MM.1S (cell line): ENCODE measurements at regions not wholly inside any gene's neighbourhood (a gene's known extent, or its start where the extent isn't known, plus 50 kb on each side); places are given as distances from the start of the nearest gene placed in this dataset.

ENCODE experiments used
- DNase-seq: peaks from one replicate; pipeline ENCODE4 v3.0.0-alpha.2; 2015
- H2AFZ ChIP-seq: fragments of 300-600 bp; sonication (generic); 2 replicates; pipeline ENCODE4 v1.6.0; 2016; ENCODE audit warnings: antibody characterized with exemption, low read length
- H3F3A ChIP-seq: fragments of 300-600 bp; sonication (generic); 2 replicates; pipeline ENCODE4 v1.6.1; 2016; ENCODE audit warnings: mild to moderate bottlenecking, antibody characterized with exemption, low read length, moderate library complexity, mixed read lengths; ENCODE audit not compliant: insufficient read depth
- H3K27ac ChIP-seq: fragments of 300-600 bp; sonication (generic); 2 replicates; pipeline ENCODE4 v1.5.1; 2016; ENCODE audit warnings: mild to moderate bottlenecking, low read length
- H3K27me3 ChIP-seq: fragments of 300-600 bp; sonication (generic); replicated peaks from 2 replicates; pipeline ENCODE4 v1.6.0; 2016; ENCODE audit warnings: low read length; ENCODE audit not compliant: insufficient read depth
- H3K36me3 ChIP-seq: fragments of 300-600 bp; sonication (generic); replicated peaks from 2 replicates; pipeline ENCODE4 v1.6.1; 2016; ENCODE audit warnings: mild to moderate bottlenecking, low read length, mixed read lengths; ENCODE audit not compliant: insufficient read depth
- H3K4me1 ChIP-seq: fragments of 300-600 bp; sonication (generic); 2 replicates; pipeline ENCODE4 v1.6.1; 2016; ENCODE audit warnings: low read length, mixed read lengths
- H3K4me2 ChIP-seq: fragments of 300-600 bp; sonication (generic); 2 replicates; pipeline ENCODE4 v1.6.0; 2016; ENCODE audit warnings: low read depth, low read length
- H3K4me3 ChIP-seq: fragments of 300-600 bp; sonication (generic); 2 replicates; pipeline ENCODE4 v1.5.1; 2016; ENCODE audit warnings: low read length, mixed read lengths
- H3K79me2 ChIP-seq: fragments of 300-600 bp; sonication (generic); 2 replicates; pipeline ENCODE4 v1.6.1; 2016; ENCODE audit warnings: mixed run types, low read length, mixed read lengths
- H3K9ac ChIP-seq: fragments of 300-600 bp; sonication (generic); 2 replicates; pipeline ENCODE4 v1.6.1; 2016; ENCODE audit warnings: low read length, mixed read lengths
- H3K9me2 ChIP-seq: fragments of 300-600 bp; sonication (generic); replicated peaks from 2 replicates; pipeline ENCODE4 v1.6.1; 2016; ENCODE audit warnings: mild to moderate bottlenecking, low read length, mixed read lengths; ENCODE audit not compliant: insufficient read depth
- H3K9me3 ChIP-seq: fragments of 300-600 bp; sonication (generic); replicated peaks from 2 replicates; pipeline ENCODE4 v1.6.1; 2016; ENCODE audit warnings: mild to moderate bottlenecking, low read length, mixed read lengths; ENCODE audit not compliant: insufficient read depth
- H4K20me1 ChIP-seq: fragments of 300-600 bp; sonication (generic); 2 replicates; pipeline ENCODE4 v1.6.1; 2016; ENCODE audit warnings: mild to moderate bottlenecking, low read length, moderate library complexity, mixed read lengths; ENCODE audit not compliant: insufficient read depth
- CTCF ChIP-seq: fragments of 300-600 bp; sonication (generic); IDR thresholded peaks from 2 replicates; pipeline ENCODE4 v1.5.1; 2016; ENCODE audit warnings: antibody characterized with exemption, low read length, mixed read lengths
- EZH2 ChIP-seq: fragments of 300-600 bp; sonication (generic); optimal IDR thresholded peaks from 2 replicates; pipeline ENCODE3; 2017; ENCODE audit warnings: low read depth, mild to moderate bottlenecking, antibody characterized with exemption, low read length, mixed read lengths
- EZH2phosphoT487 ChIP-seq: fragments of 300-600 bp; sonication (generic); IDR thresholded peaks from 2 replicates; pipeline ENCODE4 v1.6.1; 2018; ENCODE audit warnings: antibody characterized with exemption, low read length

- Histone ChIP-seq H3K9me3 (no peaks in the 10 kb centered on the region), H2AFZ (no peak overlapping the region), H3F3A (no peaks in the 10 kb centered on the region), H3K4me1 (no peaks in the 10 kb centered on the region), H3K79me2 (no peaks in the 10 kb centered on the region), H3K27ac (no peak overlapping the region), H3K4me2 (no peak overlapping the region), H4K20me1 (no peaks in the 10 kb centered on the region), H3K4me3 (no peak overlapping the region), H3K9me2 (no peaks in the 10 kb centered on the region), H3K9ac (no peak overlapping the region), H3K36me3 (no peaks in the 10 kb centered on the region), H3K27me3 (no peaks in the 10 kb centered on the region)
- TF ChIP-seq EZH2: no peak
- no peak for TF ChIP-seq CTCF
- TF ChIP-seq EZH2phosphoT487: no peak
- no peak for DNase-seq
These were observed 127.7 kb upstream of the TLE3 start for GRCh38 chr15:70225416-70225815.

- Histone ChIP-seq H3K9me3 (no peaks in the 10 kb centered on the region), H3K4me2 (no peak overlapping the region), H3K4me1 (no peaks in the 10 kb centered on the region), H3K4me3 (no peak overlapping the region), H3K9ac (no peak overlapping the region), H2AFZ (no peak overlapping the region), H3K27me3 (no peaks in the 10 kb centered on the region), H3K9me2 (no peaks in the 10 kb centered on the region), H3K79me2 (no peaks in the 10 kb centered on the region), H3F3A (no peaks in the 10 kb centered on the region), H4K20me1 (no peaks in the 10 kb centered on the region), H3K36me3 (no peaks in the 10 kb centered on the region), H3K27ac (no peak overlapping the region)
- DNase-seq: no peak
- TF ChIP-seq CTCF (no peak), EZH2phosphoT487 (no peak), EZH2 (no peak)
These were observed 124.9 kb upstream of the TLE3 start for GRCh38 chr15:70222606-70223005.

GRCh38 chr15:70220490-70221096, 122.9 kb upstream of the TLE3 start:
- H3K9ac ChIP-seq: no peak overlapping the region
- H2AFZ ChIP-seq: no peak overlapping the region
- no peaks in the 10 kb centered on the region for H3K4me1 ChIP-seq
- H3K9me2 ChIP-seq: no peaks in the 10 kb centered on the region
- H3K36me3 ChIP-seq: no peaks in the 10 kb centered on the region
- no peaks in the 10 kb centered on the region for H3F3A ChIP-seq
- H3K4me2 ChIP-seq: no peak overlapping the region
- TF ChIP-seq CTCF: no peak
- no peak for TF ChIP-seq EZH2
- TF ChIP-seq EZH2phosphoT487: no peak
- no peak overlapping the region for H3K4me3 ChIP-seq
- no peaks in the 10 kb centered on the region for H4K20me1 ChIP-seq
- no peak overlapping the region for H3K27ac ChIP-seq
- H3K79me2 ChIP-seq: no peaks in the 10 kb centered on the region
- H3K27me3 ChIP-seq: no peaks in the 10 kb centered on the region
- DNase-seq: no peak
- H3K9me3 ChIP-seq: no peaks in the 10 kb centered on the region
